HCT116 (cell line): ENCODE measurements at regions not wholly inside any gene's neighbourhood (a gene's known extent, or its start where the extent isn't known, plus 50 kb on each side); places are given as distances from the start of the nearest gene placed in this dataset.

Source experiments
- ATAC-seq: fragments of 200-7000 bp; cut with Tn5 transposase; 2 replicates; pipeline ENCODE4 v1.9.1; 2020; ENCODE audit warnings: mild to moderate bottlenecking, moderate library complexity
- BruUV-seq: library from RNA; stranded (reverse); fragments of 400-500 nt; replicated peaks from 2 replicates; lab custom pipeline; 2021; lab: Mats Ljungman, UMichigan
- CTCF ChIA-PET: fragments of 300-600 bp; sonication (Branson Sonifier 250); formaldehyde crosslinking; loops from one replicate; lab custom pipeline; 2021; ENCODE audit warnings: antibody characterized with exemption; lab: Charles Lee
- POLR2A ChIA-PET: fragments of 300-600, 350-600 bp; sonication (Branson Sonifier 250); formaldehyde crosslinking; loops from one replicate; lab custom pipeline; 2021; ENCODE audit warnings: antibody characterized with exemption; lab: Charles Lee
- RAD21 ChIA-PET, 2 experiments: fragments of 300-600 bp; sonication (Branson Sonifier 250); formaldehyde crosslinking; loops; one replicate each; lab custom pipeline; 2023; ENCODE audit warnings: low total read pairs in 2 of 2; ENCODE audit not compliant: uncharacterized antibody in 2 of 2, unreplicated experiment in 2 of 2, low non-redundant PET in 1 of 2; lab: Charles Lee
- DNase-seq: peaks from one replicate; pipeline ENCODE4 v3.0.0-alpha.2; 2010; ENCODE audit warnings: low read depth, low spot score
- H2AFZ ChIP-seq: fragments of 200-600 bp; shearing (Covaris generic), sonication (generic); 2 replicates; pipeline ENCODE4 v1.6.1; 2017; ENCODE audit warnings: low read depth, mixed run types, mixed read lengths, antibody characterized with exemption, low read length; ENCODE audit not compliant: poor library complexity, severe bottlenecking
- H3K27ac ChIP-seq: 2 replicates; pipeline ENCODE4 v1.5.1; 2012; ENCODE audit warnings: low read depth, low read length
- H3K27me3 ChIP-seq: fragments of 200-600 bp; sonication (generic); 2 replicates; pipeline ENCODE4 v1.6.1; 2016; ENCODE audit warnings: mixed run types, low read length, mixed read lengths; ENCODE audit not compliant: insufficient read depth
- H3K36me3 ChIP-seq, 2 experiments: fragments of 200-500 bp in 1 of 2; fragments of 200-600 bp in 1 of 2; sonication (Bioruptor generic) in 1 of 2; sonication (generic) in 1 of 2; 2 replicates each; pipeline versions ENCODE4 v1.5.1 to v1.6.1; 2014 to 2016; ENCODE audit warnings: low read length in 2 of 2, inconsistent platforms in 1 of 2, mixed read lengths in 1 of 2, mixed run types in 1 of 2; ENCODE audit not compliant: insufficient read depth in 2 of 2, control insufficient read depth in 1 of 2
- H3K4me1 ChIP-seq, 2 experiments: fragments of 200-600 bp in 1 of 2; sonication (generic) in 1 of 2; 2 replicates each; pipeline versions ENCODE4 v1.5.1 to v1.6.1; 2012 to 2017; ENCODE audit warnings: low read length in 2 of 2, inconsistent platforms in 1 of 2, mild to moderate bottlenecking in 1 of 2, mixed read lengths in 1 of 2, mixed run types in 1 of 2, moderate library complexity in 1 of 2; ENCODE audit not compliant: insufficient read depth in 2 of 2, control insufficient read depth in 1 of 2
- H3K4me2 ChIP-seq: fragments of 200-600 bp; sonication (generic); 2 replicates; pipeline ENCODE4 v1.6.1; 2017; ENCODE audit warnings: mixed run types, low read length, mixed read lengths
- H3K4me3 ChIP-seq, 2 experiments: fragments of 200-600 bp in 1 of 2; sonication (generic) in 1 of 2; replicated peaks in 1 of 2; 2 replicates each; pipeline ENCODE4 v1.5.1; 2011 to 2016; ENCODE audit warnings: low read length in 2 of 2, control low read depth in 1 of 2, low read depth in 1 of 2, mild to moderate bottlenecking in 1 of 2, mixed read lengths in 1 of 2, mixed run types in 1 of 2
- H3K79me2 ChIP-seq: fragments of 200-600 bp; sonication (generic); 2 replicates; pipeline ENCODE4 v1.6.1; 2017; ENCODE audit warnings: mild to moderate bottlenecking, mixed run types, low read length, moderate library complexity, mixed read lengths; ENCODE audit not compliant: insufficient read depth
- H3K9ac ChIP-seq: fragments of 200-600 bp; sonication (generic); 2 replicates; pipeline ENCODE4 v1.6.1; 2016; ENCODE audit warnings: low read length, mixed read lengths
- H3K9me2 ChIP-seq: fragments of 200-600 bp; sonication (generic), shearing (Covaris generic); 2 replicates; pipeline ENCODE4 v1.6.1; 2017; ENCODE audit warnings: mixed run types, mild to moderate bottlenecking, moderate library complexity; ENCODE audit not compliant: insufficient read depth
- H3K9me3 ChIP-seq, 2 experiments: fragments of 200-500 bp in 1 of 2; fragments of 200-600 bp in 1 of 2; sonication (Bioruptor generic) in 1 of 2; sonication (generic) in 1 of 2; 2 replicates each; pipeline ENCODE4 v1.6.1; 2014 to 2017; ENCODE audit warnings: low read length in 2 of 2, mixed read lengths in 2 of 2, inconsistent platforms in 1 of 2, low read depth in 1 of 2, mild to moderate bottlenecking in 1 of 2, mixed run types in 1 of 2, moderate library complexity in 1 of 2; ENCODE audit not compliant: control insufficient read depth in 1 of 2, insufficient read depth in 1 of 2
- H4K20me1 ChIP-seq: fragments of 200-600 bp; sonication (generic), shearing (Covaris generic); 2 replicates; pipeline ENCODE4 v1.6.1; 2017; ENCODE audit warnings: mixed run types, mild to moderate bottlenecking, moderate library complexity; ENCODE audit not compliant: insufficient read depth
- ATF3 ChIP-seq: IDR thresholded peaks from 2 replicates; pipeline ENCODE4 v1.6.1; 2012
- CTCF ChIP-seq, 3 experiments: fragments of 200-600 bp in 1 of 3; sonication (generic) in 1 of 3; IDR thresholded peaks in 2 of 3; conservative IDR thresholded peaks in 1 of 3; 2 replicates each; pipeline ENCODE4 v1.5.1; 2012 to 2017; ENCODE audit warnings: low read depth in 2 of 3, low read length in 2 of 3, antibody characterized with exemption in 1 of 3, borderline replicate concordance in 1 of 3, control low read depth in 1 of 3, mild to moderate bottlenecking in 1 of 3, mixed read lengths in 1 of 3, mixed run types in 1 of 3, moderate library complexity in 1 of 3; ENCODE audit not compliant: insufficient read depth in 1 of 3
- EGR1 ChIP-seq: IDR thresholded peaks from 2 replicates; pipeline ENCODE4 v1.6.1; 2012; ENCODE audit warnings: low read depth
- ELF1 ChIP-seq: IDR thresholded peaks from 2 replicates; pipeline ENCODE4 v1.6.1; 2012; ENCODE audit warnings: low read depth, borderline replicate concordance
- FOSL1 ChIP-seq: IDR thresholded peaks from 2 replicates; pipeline ENCODE4 v1.6.1; 2012; ENCODE audit warnings: low read depth
- JUND ChIP-seq: IDR thresholded peaks from 2 replicates; pipeline ENCODE4 v1.6.1; 2012
- POLR2AphosphoS5 ChIP-seq: IDR thresholded peaks from 2 replicates; pipeline ENCODE4 v1.6.1; 2011; ENCODE audit warnings: mild to moderate bottlenecking, low read depth, low read length, moderate library complexity
- REST ChIP-seq: IDR thresholded peaks from 2 replicates; pipeline ENCODE4 v1.6.1; 2012; ENCODE audit warnings: low read depth
- SP1 ChIP-seq: IDR thresholded peaks from 2 replicates; pipeline ENCODE4 v1.6.1; 2012; ENCODE audit warnings: low read depth
- TCF7L2 ChIP-seq: IDR thresholded peaks from 2 replicates; pipeline ENCODE4 v1.7.0; 2011; ENCODE audit warnings: borderline replicate concordance, inconsistent platforms; ENCODE audit not compliant: insufficient read depth, insufficient read length; ENCODE audit errors: extremely low read depth
- intact Hi-C: fragments of 100-400 bp; cut with micrococcal nuclease; formaldehyde crosslinking; loops from 2 replicates; pipeline ENCODE4 v1.10.0; 2022

GRCh38 chr4:22299678-22300077 lies 216.2 kb downstream of the ADGRA3 start:
- ChIA-PET POLR2A (no interaction called here), CTCF (no interaction called here)
- no peak overlapping the region for H3K27ac ChIP-seq
- H3K79me2 ChIP-seq = no peaks in the 10 kb centered on the region
- H3K4me2 ChIP-seq = no peak overlapping the region
- H3K4me1 ChIP-seq = no peaks in the 10 kb centered on the region
- H3K36me3 ChIP-seq = no peaks in the 10 kb centered on the region
- intact Hi-C loops = no loop called here
- H3K4me3 ChIP-seq = no peak overlapping the region
- no peak overlapping the region for H2AFZ ChIP-seq
- no peak overlapping the region for H3K9ac ChIP-seq
- no peaks in the 10 kb centered on the region for H3K27me3 ChIP-seq
- no peak for ATAC-seq
- no peak for DNase-seq
- TF ChIP-seq TCF7L2 = no peak
- TF ChIP-seq POLR2AphosphoS5 = no peak
- no peak for TF ChIP-seq JUND
- TF ChIP-seq, all 23 proteins: peak for 0
- Histone ChIP-seq H3K9me3 (no peaks in the 10 kb centered on the region), H4K20me1 (no peaks in the 10 kb centered on the region), H3K9me2 (no peaks in the 10 kb centered on the region)
- no TSS peak for BruUV-seq
- RAD21 ChIA-PET = no interaction called here

- no peaks in the 10 kb centered on the region for H3K79me2 ChIP-seq
- no TSS peak for BruUV-seq
- ATAC-seq = no peak
- no peak for DNase-seq
- H4K20me1 ChIP-seq = no peaks in the 10 kb centered on the region
- peaks cover under 1% of the 10 kb centered on the region; the same call in 1 of the 2 replicates for H3K27me3 ChIP-seq
- H3K27ac ChIP-seq = no peak overlapping the region
- intact Hi-C loops = no loop called here
- H2AFZ ChIP-seq = no peak overlapping the region
- ChIA-PET RAD21 (no interaction called here), POLR2A (no interaction called here), CTCF (no interaction called here)
- no peak overlapping the region for H3K4me2 ChIP-seq
- no peaks in the 10 kb centered on the region for H3K36me3 ChIP-seq
- H3K9me2 ChIP-seq = no peaks in the 10 kb centered on the region
- TF ChIP-seq CTCF (IDR thresholded peaks at IDR 0.05 in 2 of 3, conservative IDR thresholded peaks at IDR 0.05 in 1 of 3; ENCODE audit: borderline replicate concordance in 1 of 3, insufficient read depth in 1 of 3, low read depth in 2 of 3, low read length in 2 of 3) (no peak), TCF7L2 (no peak), ELF1 (no peak), EGR1 (no peak), SP1 (no peak), ATF3 (no peak), FOSL1 (no peak), REST (no peak)
- no peaks in the 10 kb centered on the region for H3K4me1 ChIP-seq
- H3K9me3 ChIP-seq = no peaks in the 10 kb centered on the region
- H3K9ac ChIP-seq = no peak overlapping the region
- H3K4me3 ChIP-seq = no peak overlapping the region
These were observed 228.2 kb downstream of the ADGRA3 start for GRCh38 chr4:22287631-22288030.
